ENCODE measurements at regions not wholly inside any gene's neighbourhood (a gene's known extent, or its start where the extent isn't known, plus 50 kb on each side); places are given as distances from the start of the nearest gene placed in this dataset.
"Not testable (repeated sequence)": the region's sequence is repeated elsewhere in the genome, so short reads cannot be mapped to it uniquely, and the experiment has no call there.

DNA sequence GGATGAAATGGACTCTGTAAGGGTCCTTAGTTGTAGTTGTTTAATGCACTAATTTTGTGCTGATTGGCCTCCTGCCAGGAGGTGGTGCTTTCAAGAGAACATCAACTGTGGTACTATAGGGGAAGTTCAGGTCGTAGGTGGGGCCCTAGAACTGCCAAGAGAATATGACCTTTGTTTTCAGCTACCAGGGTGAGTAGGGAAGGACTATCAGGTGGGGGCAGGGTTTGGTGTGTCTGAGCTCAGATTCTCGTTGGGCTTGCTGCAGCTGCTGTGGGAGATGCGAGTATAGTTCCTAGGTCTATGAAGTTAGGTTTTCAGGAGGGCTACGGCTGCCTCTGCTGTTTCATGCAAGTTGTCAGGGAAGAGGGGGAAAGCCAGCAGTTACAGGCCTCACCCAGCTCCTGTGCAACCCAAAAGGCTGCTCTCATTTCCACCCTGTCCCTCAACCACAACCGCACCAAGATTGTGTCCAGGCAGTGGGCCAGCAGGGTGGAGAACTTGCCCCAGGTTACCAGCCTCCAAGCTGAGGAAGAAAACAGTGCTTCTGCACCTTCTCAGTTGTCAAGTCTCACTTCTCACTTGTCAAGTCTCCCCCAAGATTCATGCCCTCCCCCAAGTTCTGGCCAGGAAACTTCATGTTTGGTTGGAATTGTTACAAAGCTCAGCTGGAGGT is 626.5 kb upstream of the MAP3K7 start:
- no peak for DNase-seq (ENCODE audit: low read depth)

DNA sequence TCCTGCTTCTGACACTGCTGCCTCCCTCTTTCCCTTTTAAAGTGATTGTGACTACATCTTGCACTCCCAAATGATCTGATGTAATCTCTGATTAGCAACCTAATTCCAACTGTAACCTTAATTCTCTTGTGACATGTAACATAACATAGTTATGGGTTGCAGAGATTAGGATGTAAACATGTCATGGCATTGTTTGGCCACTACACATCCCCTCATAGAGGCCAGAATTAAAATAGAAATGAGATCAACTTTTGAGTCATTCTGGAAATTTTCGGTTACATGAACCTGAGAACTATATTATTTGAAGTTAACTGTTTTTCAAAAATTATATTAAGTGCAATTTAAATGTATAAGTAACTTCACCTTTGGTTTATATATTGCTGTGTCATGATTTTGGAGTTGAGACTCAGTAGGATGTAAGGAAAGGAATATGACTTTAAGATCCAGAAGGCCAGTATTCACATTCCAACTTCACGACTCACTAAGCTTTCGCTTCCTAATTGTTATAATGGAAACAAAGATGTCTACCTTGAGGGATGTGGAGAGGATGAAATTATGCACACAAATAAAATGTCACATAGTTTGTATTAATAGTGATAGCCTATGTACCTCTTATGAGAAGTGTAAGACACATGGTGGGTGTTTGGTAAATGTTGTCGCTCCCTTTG is 611.9 kb upstream of the MAP3K7 start:
- DNase-seq (ENCODE audit: low read depth), result no peak

DNA sequence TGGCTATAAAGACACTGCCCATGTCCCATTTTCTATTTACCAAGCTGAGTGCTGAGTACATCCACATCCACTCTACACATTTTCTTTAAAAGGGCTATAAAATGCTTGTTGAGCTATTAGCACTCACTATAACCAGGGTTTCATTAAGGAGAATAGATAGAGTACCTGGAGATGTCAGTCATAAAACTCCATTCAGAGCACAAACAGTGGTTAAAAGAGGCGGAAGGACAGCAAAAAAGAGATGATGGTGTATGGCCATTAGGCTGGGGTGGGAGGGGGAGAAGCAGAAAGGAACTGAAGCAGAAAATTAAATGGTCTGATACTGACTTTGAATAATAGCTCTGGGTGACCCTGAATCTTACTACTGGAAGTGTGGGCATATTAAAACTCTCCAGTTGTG is 609.9 kb upstream of the MAP3K7 start:
- DNase-seq (ENCODE audit: low read depth), result no peak

DNA sequence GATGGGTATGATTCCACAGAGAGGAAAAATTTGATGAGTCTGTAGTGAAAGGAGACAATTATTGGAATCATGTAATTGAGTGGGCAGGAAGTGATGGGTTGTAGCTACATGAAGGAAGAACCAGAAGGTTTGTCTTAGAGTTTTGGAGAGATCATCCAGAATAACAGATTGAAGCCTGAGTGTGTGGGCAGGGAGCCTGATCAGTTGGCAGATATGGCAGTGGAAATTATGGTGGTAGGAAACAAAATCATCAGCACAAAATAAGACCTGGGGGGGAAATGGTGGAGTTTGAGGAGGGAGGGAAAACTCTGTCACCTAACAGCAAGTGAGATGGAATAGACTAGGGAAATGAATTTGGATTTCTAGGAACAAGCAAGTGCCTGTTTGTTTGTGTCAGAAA is 606.6 kb upstream of the MAP3K7 start:
- DNase-seq (ENCODE audit: low read depth), result no peak

DNA sequence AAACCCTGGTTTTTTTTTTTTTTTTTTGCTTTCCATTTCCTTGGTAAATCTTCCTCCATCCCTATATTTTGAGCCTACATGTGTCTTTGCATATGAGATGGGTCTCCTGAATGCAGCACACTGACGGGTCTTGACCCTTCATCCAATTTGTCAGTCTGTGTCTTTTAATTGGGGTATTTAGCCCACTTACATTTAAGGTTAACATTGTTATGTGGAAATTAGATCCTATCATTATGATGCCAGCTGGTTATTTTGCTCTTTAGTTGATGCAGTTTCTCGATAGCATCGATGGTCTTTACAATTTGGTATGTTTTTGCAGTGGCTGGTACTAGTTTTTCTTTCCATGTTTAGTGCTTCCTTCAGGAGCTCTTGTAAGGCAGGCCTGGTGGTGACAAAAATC is 603.2 kb upstream of the MAP3K7 start:
- not testable (repeated sequence) for DNase-seq (ENCODE audit: low read depth)

DNA sequence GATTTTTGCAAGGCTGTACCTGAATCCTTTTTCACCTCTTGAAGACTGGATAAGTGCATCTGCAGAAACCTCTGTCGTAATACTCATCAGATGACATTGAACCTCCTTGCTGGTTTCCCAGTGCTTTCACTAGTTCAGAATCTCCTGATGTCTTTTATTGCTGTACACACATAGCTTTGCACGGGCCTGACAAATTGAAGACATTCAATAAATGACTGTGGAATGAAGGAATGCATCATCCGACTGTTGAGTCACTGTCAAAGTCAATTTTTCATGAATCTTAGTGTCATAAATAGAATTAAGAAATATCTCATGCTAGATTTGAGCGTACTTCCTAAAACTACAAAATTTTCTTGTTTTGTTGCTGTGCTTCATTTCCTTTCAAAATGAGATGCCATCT is 598.2 kb upstream of the MAP3K7 start:
- no peak for DNase-seq (ENCODE audit: low read depth)

DNA sequence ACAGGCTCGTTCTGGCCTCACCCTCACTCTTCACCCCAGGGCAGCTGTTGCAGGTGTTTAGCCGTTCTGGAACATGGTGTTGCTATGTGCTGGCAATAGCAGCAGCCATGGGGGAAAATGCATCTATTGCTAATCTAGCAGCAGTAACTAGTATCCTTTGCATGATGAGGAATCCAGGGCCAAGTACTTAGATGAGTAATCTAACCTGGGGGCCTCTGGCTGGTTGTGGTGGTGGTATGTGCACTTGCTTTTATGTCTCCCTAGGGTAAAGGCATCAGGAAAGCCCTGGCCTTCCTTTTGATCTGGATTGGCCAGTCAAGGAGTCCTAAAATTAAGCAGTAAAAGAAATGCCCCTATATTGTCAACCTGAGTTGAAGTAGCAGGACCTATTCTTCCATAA is 594.5 kb upstream of the MAP3K7 start:
- DNase-seq (ENCODE audit: low read depth), result no peak

DNA sequence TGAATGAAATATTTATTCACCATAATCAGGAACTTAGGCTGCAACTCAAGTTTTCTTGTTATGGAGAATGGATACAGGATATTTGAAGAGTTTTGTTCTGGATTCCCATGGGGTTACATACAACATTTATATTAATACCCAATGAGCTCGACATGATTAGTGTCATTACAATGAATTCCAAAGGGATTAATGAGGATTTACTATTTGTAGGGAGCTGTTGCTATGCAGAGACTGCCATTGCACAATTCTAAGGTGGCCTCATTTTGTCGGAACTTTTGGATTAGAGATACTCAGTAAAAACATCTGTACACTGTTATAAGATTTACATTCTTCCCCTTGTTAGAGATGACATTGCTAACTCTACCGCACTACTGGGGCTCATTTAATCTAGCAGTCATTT is 586.8 kb upstream of the MAP3K7 start:
- DNase-seq (ENCODE audit: low read depth), result no peak

DNA sequence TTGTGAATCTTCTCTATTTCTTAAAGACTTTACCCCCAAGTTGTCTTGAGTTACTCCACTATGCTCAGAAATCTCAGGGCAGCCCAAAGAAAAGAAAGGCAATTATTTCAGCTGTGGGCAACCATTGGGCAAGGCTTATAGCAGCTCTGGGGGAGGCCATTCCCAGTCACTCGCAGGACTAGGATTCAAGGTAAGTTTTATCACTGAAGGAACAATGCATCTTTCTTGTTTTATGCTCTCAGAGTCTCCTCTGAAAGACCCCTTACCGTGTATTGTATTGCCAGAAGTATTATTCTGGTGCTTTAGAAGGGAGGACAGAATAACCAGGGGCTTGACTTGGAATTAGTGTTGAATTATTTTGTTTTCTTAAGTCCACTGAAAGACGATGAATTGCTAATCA is 586.3 kb upstream of the MAP3K7 start:
- no peak for DNase-seq (ENCODE audit: low read depth)

DNA sequence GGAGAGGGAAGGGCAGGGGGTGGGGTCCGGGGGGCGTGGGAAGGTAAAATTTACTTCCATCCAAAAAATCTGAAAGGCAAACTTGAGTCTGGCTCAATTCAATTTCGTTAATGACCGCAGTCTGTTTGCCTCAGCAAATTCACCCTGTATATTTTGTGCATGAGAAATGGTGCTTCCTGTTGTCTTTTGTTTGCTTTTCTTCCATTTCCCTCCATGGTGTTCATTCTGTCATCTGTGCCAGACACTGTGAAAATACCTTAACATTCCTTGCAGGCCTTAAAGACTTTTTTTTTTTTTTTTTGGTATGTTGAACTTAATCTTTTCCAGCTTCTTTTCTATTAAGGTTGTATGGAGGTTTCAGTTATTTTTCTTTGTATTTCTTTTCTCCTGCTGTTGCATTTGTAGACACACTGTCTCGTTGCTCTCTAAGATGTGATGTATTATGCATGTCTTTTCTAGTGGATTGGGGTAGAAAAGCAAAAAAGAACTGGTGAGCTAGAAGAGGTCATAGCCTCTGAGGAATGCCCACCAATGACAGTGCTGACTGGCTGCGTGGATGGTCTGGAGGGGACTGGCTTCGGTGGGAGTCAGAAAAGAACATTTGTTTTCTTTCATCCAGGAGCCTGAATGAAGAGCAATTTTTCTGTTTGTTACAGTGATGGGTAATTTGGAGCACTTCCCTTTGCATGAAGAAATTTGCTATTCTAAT is 585.0 kb upstream of the MAP3K7 start:
- no peak for DNase-seq (ENCODE audit: low read depth)

DNA sequence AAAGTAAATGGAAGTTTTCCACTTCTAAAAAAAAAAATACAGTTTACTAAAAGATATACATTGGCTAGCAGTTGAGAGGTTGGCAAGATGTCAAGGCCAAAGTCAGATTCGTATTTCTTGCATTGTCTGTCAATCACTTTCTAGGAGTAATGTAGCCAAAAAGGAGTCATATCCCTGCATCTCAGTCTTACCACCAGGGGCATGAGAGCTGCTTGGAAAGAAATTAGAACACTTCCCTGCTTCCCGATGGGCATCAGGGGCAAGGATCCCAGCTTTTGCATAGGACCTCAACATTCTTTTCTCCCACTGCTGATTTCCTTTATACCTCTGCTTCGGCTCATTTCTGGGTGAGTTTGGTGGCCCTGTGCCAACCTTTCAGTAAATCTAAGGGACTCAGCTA is 581.0 kb upstream of the MAP3K7 start:
- DNase-seq (ENCODE audit: low read depth), result no peak

DNA sequence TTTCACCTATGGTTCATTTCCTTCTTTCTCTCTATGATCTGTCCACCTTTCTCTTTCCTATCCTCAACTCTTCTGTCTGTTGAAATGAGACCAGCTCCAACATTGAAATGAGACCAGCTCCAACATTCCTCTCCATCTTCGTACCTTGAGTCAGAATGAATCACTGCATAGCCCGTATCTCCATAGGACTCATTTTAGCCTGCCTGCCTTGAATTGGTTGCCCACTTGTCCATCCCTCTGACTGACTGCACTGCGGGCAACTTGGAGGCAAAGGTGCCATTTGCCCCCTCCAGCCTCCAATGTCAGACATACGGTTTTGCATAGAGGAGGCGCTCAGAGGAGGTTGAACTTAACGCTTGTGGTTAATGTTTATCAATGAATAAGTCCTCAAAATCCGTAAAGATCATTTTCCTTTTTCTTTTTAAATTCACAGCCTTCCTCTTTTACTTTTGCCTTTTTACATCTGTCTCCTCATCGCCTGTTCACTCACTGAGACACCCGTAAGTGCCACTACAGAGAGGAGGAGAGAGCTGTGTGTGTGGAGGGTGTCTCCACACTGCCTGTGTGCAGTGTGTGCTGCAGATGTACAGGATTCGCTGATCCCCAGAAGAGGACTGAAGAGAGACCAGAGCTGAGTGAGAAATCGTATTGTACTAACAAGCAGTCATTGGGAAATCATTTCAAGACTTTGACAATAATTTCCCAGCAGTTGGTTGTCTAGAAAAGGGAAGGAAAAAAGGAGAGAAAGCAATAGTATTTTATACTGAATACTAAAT is 579.6 kb upstream of the MAP3K7 start:
- DNase-seq (ENCODE audit: low read depth), result no peak

DNA sequence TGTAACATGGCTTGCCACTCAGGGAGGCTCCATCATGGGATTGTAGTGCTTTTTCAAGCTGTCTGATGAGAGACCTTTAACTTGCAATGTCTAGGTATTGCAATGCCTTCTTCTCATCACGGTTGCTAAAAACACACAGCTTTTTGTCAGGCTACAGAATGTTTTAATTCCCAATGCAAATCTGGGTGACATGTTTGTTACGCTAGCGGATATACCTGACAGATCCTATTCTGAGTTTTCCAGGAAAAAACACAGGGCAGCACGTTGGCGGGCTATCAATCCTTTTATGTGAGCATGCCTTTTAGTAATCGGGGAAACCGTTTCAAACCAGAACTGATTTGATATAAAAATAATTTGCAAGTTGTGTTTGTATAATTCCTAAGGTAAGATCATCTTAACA is 577.2 kb upstream of the MAP3K7 start:
- DNase-seq (ENCODE audit: low read depth), result no peak

DNA sequence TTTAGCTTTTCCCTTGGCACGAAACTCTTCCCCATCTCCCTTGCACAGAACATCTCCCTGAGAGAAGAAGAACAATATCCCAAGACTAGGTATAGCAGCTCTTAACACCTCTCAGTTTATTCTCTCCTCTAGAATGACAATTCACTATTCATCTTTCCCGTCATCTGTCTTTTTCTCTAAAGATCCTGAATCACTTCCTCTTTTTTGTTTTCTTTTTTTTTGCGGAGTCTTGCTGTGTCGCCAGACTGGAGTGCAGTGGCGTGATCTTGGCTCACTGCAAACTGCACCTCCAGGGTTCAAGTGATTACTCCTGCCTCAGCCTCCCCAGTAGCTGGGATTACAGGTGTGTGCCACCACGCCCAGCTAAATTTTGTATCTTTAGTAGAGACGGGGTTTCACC is 574.4 kb upstream of the MAP3K7 start:
- no peak for DNase-seq (ENCODE audit: low read depth)

DNA sequence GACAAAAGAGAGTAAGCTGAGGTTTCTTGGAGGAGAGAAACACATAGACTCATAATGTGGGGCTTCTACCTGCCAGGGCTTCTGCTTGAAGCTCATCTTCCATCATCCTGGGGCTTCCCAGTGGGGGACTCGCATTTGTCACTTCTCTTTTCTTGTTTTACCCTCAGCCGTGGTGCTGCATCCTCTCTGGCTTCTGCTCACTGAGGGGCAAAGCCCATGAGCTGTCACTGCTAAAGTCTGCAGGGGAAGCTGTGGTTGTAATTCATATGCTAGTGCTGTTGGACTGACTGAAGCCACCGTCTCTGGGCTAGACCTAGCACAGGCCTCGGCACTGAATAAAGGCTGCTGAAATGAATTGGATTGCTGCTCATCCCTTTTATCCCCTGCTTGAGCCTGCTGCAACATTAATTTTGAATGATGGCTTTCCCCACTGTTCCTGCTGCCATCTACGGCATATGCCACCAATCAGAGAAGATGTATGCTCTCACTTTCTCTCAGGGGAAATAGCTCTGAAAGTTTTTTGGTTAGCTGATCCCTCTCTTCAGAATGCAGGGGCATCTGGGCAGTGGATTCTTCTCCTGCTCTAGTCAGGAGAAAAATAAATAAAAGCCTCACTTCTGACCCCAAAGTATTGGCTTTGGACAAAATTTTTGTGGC is 568.4 kb upstream of the MAP3K7 start:
- no peak for DNase-seq (ENCODE audit: low read depth)

DNA sequence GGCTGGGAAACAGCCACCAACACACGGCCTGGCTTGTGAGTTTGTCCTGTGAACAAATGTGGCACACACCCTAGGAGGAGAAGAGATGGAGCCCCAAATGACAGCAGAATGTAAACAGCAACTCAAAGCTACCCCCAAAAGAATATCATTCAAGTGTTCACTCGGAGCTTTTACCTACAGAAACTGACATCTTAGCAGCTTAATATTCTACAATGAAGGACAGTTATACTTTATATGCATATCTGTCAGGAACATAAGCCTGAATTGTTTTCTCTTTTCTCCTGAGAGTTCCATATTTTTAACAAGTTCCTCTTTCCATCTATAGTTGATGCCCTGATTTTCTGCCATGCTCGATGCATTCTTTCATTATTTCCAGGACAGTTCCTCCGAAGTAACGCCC is 566.0 kb upstream of the MAP3K7 start:
- DNase-seq (ENCODE audit: low read depth), result no peak

DNA sequence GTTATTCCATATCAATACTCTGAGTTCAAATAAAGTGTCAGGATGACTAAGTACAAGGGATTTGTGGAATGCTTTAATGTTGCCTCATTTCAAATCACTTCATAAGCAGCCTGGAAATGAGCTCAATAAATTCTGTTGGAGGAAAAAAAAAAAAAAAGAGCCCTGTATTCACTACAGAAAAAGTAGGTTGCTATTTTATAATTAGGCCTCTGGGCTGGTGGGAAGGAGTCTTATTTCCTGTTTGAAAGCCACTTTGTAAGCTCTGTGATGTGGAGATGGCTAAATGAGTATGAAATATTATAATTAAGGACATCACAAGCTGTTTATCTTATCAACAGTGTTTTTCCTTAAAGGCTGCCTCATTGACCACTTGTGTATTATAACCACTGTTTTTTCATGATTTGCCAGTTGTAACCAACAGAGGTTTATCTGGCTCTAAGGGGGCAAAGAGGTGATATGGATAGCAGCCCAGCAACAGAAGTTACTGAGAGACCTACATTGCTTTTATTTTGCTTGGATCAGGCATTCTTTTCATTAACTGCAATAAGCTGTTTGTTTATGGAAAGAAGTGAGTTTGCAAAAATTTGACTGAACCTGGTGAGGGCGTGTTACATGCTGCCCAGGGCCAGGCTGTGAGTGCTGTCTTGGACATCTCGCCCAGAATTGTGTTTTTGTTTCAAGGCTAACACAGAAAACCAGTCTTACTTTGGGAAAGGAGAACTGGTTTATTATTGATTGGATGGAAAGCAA is 563.3 kb upstream of the MAP3K7 start:
- DNase-seq (ENCODE audit: low read depth), result no peak

DNA sequence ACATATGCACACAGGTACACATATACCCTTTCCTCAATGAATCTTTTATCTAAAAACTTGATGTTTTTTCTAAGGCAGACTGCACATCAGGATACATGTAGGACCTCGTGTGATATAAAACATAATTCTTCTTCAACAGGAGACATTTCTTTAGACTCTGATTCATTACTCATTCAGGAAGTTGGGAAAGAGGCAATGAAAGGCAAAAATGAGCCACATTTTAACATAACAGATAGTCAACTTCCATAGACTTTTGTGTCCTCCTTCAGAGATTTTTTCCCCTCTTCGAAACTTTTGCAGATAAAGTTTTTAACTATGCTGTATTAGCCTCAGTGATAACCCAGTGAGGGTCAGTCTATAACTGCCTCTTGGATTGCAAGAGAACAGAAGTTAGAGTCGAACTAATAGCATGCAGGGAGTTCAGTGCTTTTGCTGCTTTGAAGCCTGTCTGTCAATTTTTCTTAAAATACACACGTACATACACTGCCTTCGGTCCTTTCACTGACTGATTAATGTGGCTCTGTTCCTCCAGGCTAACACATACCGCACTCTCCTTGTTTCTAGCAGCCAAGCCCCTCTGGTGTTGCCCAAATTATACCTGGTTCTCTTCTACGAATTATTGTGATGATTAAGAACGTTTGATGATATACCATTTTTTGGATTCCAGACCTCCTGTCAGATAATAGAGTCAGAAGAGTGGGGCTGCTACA is 562.5 kb upstream of the MAP3K7 start:
- no peak for DNase-seq (ENCODE audit: low read depth)

DNA sequence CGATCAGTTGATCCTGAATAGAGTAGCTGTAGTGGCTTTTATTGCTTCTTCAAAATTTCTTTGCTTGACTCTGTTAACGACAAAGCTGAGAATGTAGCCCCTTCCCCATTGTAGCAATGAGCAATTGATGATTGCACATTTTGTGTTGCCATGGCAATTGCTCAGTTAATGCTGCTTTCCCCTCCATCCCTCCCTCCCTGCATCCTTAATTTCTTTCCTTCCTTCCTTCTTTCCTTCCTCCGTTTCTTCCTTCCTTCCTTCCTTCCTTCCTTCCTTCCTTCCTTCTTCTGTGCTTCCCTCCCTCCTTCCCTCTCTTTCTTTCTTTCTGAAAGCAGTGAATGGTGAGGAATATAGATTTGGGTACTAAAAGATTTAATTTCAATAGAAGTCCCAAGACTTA is 557.3 kb upstream of the MAP3K7 start:
- DNase-seq (ENCODE audit: low read depth), result no peak

DNA sequence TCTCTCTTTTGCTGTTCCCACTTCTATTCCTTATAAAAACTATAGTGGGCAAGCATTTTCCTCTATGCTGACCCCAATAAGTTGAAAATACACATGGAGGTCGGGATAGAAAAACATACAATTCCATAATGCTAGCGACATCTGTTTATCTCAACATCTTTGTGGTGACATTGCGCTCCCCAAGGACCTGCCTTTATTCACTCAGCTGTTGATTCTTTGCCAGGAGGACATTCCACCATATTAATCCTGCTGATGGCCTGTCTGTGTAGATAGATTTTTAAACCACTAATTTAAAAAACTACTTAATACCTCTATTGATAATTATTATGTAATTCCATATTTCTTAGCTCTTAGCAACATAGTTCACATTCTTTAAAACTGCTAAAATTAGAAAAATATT is 555.3 kb upstream of the MAP3K7 start:
- DNase-seq (ENCODE audit: low read depth), result no peak

DNA sequence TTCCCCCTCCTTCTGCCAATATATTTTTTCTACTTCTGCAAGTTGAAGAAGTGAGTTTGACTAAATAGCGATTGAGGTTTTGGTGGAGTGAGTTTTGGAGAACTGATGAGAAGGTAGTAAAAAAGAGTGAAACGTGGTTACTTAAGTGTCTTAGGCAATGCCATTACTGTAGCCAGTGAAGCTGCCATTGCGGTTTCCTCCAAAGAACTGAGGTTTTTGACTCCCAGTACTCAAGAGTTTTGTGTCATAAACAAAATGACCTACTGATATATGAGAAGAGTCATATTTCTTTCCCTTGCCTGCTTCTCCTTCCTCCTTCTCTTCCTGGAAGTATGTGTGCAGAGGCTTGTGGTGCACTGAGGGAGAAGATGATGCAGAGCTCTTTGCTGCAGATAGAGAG is 554.5 kb upstream of the MAP3K7 start:
- DNase-seq (ENCODE audit: low read depth), result no peak
